KOPT-K1 (cell line): ENCODE measurements at regions not wholly inside any gene's neighbourhood (a gene's known extent, or its start where the extent isn't known, plus 50 kb on each side); places are given as distances from the start of the nearest gene placed in this dataset.

Source experiments
- H3K27ac ChIP-seq: fragments of 200-600 bp; sonication (generic); 2 replicates; pipeline ENCODE4 v1.5.1; 2016; ENCODE audit warnings: antibody characterized with exemption, mild to moderate bottlenecking, low read depth, low read length; ENCODE audit not compliant: poor library complexity, severe bottlenecking
- H3K36me3 ChIP-seq: fragments of 200-600 bp; sonication (generic); 2 replicates; pipeline ENCODE4 v1.5.1; 2017; ENCODE audit warnings: antibody characterized with exemption, mild to moderate bottlenecking, low read length, moderate library complexity; ENCODE audit not compliant: insufficient read depth
- H3K9me3 ChIP-seq: fragments of 200-600 bp; sonication (generic); 2 replicates; pipeline ENCODE4 v1.5.1; 2017; ENCODE audit warnings: antibody characterized with exemption, low read length, mild to moderate bottlenecking; ENCODE audit not compliant: insufficient read depth, poor library complexity, severe bottlenecking

DNA sequence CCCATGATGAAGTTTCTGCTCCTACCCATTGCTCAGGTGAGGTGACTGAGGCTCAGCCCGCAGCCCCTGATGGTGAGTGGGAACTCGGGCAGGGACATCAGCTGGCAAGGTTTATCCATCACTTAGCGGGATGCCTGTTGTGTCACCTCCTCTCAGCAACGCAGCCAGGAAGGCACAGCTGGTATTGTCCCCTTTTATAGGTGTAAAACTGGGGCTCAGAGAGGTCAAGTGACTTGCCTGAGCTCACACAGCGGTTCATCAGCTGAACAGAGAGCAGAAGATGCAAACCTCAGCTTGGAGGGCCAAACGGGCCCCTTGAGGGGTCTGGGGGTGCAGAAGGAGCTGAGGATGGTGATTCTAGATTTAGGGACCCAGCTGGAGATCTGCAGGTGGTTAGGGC is 143.6 kb downstream of the PHETA1 start:
- no peaks in the 10 kb centered on the region for H3K36me3 ChIP-seq
- H3K9me3 ChIP-seq = no peaks in the 10 kb centered on the region
- H3K27ac ChIP-seq = no peak overlapping the region

DNA sequence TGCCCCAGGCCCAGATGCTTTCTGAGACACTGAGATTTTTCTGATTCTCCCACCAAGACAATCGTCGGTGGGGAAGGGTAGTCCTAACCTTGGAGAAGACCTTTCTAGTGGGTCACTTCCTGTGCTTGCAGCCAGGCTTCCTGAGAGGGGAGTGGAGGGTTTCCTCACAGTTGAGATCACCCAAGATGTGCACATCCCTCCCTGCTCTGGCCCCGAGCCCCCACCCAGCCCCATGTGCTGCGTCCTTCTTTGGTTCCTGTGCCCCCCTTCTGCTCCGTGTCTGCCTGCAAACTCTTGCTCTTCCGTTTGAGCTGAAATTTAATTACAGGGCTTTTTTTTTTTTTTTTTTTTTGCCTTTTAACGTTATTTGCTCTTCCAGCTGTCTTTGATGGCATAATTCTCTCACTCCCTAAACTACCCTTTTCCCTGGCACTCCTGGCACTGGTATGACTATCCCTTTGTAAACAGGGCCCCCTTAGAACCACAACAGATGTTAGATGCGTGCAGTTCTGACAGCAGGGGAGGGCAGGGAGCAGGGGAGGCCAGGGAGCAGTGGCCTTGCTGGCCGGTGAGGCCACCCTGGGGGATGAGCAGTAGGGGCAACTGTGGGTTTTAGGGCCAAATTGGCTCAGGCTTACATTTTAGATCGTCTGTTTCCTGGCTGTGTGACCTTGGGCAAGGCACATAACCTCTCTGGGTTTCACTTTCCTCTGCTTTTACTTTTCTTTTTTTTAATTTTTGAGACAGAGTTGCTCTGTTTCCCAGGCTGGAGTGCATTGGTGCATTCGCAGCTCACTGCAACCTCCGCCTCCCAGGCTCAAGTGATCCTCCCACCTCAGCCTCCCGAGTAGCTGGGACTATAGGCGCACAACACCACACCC is 144.5 kb downstream of the PHETA1 start:
- Histone ChIP-seq H3K36me3 (no peaks in the 10 kb centered on the region), H3K9me3 (no peaks in the 10 kb centered on the region), H3K27ac (no peak overlapping the region)

DNA sequence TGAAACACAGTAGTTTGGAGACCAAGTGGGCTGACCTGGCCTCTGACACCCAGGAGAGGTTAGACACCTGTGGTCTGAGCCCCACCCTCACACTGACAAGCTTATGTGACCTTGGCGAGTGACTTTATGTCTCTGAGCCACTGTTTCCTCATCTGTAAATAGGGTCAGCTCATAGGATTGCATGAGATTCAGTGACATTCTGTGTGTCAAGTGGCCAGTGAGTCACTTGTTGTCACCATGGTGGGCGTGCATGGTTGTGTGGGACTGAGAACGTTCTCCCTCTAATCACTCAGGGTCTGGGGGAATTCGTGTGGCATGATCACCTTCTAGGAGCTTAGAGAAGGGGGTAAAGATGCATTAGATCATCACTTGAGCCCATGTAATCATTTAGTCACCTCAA is 146.4 kb downstream of the PHETA1 start:
- Histone ChIP-seq H3K9me3 (no peaks in the 10 kb centered on the region), H3K27ac (no peak overlapping the region)

DNA sequence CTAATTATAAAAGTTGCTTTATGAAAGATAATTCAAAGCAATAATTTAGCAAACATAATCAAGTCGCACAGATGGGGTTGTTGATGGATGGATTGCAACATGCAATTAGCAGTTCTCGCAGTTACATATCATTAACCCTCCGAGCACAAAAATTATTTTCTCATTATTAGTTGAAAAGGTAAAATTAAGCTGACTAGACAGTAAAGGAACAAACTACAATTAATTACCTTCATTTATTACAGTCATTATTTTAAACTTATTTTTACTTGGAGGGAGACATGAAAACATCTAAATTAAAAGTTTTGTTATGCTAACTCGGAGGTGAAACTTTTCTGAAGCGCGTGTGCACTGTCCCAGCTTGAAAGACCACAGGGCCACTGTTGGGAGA is 146.9 kb downstream of the PHETA1 start:
- no peak overlapping the region for H3K27ac ChIP-seq
- no peaks in the 10 kb centered on the region for H3K36me3 ChIP-seq
- no peaks in the 10 kb centered on the region for H3K9me3 ChIP-seq

More for the DNA sequence above, 146.4 kb downstream of the PHETA1 start:
- H3K36me3 ChIP-seq = no peaks in the 10 kb centered on the region

DNA sequence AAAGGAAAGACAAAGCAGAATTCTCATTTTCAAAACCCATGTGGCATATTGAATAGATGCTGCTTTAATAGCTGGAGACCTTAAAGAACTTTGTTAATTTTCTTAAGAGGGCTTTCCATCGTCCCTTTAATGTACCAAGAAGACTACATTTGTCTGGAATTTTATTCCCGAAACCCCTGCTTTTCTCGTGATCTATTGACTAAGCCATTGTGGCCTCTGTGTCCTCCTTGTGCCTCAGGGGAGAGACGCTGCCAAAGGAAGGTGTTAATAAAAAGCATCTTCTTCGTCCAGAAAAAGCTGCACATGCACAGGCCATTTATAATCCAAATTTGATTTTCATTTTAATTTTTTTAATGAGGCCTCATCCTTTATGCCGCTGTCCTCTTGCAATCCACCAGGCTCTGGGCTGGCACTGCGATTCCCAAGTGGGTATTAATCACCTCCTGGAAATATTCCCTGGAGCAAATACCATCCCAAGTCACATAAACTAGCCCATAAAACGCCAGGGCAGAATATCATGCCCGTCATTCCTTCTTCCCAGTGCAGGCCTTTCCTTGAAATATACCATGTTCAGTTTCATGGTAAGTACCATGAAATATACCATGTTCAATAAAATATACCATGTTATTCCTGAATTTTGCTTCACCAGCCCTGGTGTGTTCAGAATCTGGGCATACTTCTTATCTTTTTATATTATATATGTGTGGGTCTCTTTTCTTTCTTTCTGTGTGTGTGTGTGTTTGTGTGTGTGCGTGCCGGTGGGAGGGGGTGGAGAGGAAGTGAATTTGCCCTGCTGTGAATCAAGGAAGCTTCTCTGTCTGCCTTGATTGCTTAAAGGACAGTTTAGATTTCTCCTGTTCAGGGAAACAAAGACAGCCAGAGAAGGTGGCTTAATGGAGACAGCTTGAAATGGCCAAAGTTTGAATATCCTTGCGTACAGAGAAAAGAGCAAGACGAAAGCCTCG is 147.6 kb downstream of the PHETA1 start:
- H3K36me3 ChIP-seq = no peaks in the 10 kb centered on the region
- no peak overlapping the region for H3K27ac ChIP-seq
- no peaks in the 10 kb centered on the region for H3K9me3 ChIP-seq

DNA sequence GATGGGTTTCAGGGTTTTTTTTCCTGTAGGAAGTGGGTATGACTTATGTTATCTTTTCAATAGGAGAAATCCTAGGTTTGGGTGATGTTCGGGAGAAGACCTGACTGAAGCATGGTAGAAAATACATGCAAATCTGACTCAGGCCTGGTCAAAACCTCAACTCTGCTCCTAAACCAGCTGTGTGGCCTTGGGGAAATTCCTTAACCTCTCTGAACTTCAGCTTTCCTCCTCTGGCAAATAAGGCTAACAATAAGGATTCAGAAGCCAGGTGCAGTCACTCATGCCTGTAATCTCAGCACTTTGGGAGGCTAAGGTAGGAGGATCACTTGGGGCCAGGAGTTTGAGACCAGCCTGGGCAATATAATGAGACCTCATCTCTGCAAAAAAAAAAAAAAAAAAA is 148.5 kb downstream of the PHETA1 start:
- Histone ChIP-seq H3K9me3 (no peaks in the 10 kb centered on the region), H3K27ac (no peak overlapping the region), H3K36me3 (no peaks in the 10 kb centered on the region)

DNA sequence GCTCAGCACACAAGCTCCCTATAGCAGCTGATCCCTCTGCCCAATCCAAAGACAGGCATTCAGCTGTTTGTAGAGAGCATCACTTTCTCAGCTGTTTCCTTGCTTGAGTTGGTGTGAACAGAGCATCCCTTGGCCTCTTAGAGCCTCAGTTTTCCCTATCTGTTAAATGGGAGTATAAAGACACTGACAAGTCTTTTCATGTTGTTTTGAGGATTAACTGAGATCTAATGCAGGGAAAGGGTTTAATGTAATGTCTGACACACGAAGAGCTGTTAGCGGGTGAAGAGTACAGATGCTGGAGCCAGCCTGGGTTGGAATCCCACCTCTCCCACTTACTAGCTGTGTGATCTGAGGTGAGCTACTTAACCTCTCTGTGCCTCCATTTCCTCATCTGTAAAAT is 149.5 kb downstream of the PHETA1 start:
- no peak overlapping the region for H3K27ac ChIP-seq

DNA sequence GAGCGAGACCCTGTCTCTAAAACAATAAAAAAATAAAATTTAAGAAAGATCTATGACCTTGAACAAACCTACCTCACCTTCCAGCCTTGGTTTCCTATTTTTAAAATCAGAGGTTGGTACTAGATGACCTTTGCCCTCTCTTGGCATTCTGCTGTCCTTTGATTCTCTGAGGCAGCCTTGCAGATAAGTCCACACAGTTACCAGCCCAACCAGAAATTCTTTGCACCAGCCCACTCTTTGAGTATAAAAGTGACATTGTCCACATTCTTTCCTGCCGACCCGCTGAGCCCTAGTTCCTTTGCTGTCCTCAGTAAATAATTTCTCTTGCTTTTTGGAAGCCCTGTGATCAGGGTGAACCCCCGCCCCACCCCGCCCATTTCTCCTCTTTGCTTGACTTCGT is 150.4 kb downstream of the PHETA1 start:
- H3K9me3 ChIP-seq = no peaks in the 10 kb centered on the region
- no peak overlapping the region for H3K27ac ChIP-seq
- H3K36me3 ChIP-seq = no peaks in the 10 kb centered on the region

More for the DNA sequence above, 149.5 kb downstream of the PHETA1 start:
- H3K9me3 ChIP-seq = no peaks in the 10 kb centered on the region
- H3K36me3 ChIP-seq = no peaks in the 10 kb centered on the region

- H3K9me3 ChIP-seq = no peaks in the 10 kb centered on the region
- H3K36me3 ChIP-seq = no peaks in the 10 kb centered on the region
- H3K27ac ChIP-seq = no peak overlapping the region
These were observed 152.3 kb downstream of the PHETA1 start for GRCh38 chr12:111216387-111217159.

DNA sequence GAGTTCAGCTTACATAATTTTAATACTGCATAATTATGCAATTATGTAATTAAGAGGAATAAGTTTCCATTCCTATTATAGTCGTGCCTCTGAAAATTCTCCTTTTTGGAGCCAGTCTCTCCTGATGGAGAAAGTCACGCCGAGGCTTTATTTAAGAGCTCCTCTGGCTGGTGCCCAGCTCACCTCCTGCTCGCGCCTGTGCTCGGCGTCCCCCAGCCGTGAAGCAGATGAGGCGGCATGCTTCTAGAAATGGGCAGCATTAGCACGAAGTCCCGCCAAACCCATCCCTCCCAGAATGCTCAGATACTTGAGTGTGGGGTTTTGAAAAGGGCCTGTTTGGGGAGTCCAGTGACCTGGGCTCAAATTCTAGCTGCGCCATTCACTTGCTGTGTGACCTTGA is 153.0 kb downstream of the PHETA1 start:
- Histone ChIP-seq H3K9me3 (no peaks in the 10 kb centered on the region), H3K27ac (no peak overlapping the region), H3K36me3 (no peaks in the 10 kb centered on the region)

- Histone ChIP-seq H3K36me3 (no peaks in the 10 kb centered on the region), H3K27ac (no peak overlapping the region), H3K9me3 (no peaks in the 10 kb centered on the region)
These were observed 154.5 kb downstream of the PHETA1 start for GRCh38 chr12:111214401-111214800.

DNA sequence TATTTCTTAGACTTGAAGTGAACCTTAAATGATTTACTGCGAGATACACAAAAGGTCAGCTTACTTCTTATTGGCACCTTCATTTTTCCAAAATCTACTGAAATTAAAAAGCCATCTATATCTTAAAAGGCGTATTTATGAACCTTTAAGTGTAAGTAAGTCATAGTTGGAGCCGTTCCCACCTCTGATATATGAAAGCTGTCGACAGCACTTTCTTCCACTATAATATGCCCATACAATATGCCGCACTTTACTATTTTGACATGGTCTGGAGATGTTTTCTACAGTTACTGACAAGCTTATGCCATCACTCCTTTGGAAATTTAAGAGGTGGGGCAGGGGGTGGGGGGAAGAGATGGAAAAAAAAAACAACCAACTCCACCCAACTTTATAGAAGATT is 155.3 kb downstream of the PHETA1 start:
- no peak overlapping the region for H3K27ac ChIP-seq
- no peaks in the 10 kb centered on the region for H3K9me3 ChIP-seq
- no peaks in the 10 kb centered on the region for H3K36me3 ChIP-seq

DNA sequence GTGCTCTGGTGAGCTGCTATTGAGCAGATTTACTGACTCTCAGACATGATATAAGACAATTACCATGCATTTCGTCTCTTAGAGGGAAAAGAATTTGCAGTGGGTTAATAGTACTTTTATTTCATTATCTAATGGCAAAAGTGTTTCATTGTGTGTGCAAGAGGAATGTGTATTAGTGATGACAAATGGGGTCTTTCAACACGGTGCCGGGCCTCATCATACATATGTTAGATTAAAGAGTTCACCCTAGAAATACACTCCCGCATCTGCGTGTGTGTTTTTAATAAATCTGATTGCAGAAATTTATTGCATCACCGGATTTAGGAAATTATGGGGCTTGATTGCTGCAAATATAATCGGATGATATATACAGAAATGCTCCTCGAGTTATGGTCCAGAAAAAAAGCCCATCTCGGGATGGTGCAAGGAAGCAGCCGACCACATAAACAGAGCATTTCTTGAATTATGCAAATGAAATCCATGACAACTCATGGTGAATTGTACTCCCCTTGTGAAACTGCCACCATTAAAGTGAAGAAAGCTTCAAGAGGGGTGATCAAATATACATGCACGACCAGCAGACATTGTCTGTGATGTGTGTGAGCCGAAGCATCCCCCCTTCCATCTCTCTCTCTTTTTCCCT is 156.0 kb downstream of the PHETA1 start:
- Histone ChIP-seq H3K36me3 (no peaks in the 10 kb centered on the region), H3K9me3 (no peaks in the 10 kb centered on the region), H3K27ac (no peak overlapping the region)

DNA sequence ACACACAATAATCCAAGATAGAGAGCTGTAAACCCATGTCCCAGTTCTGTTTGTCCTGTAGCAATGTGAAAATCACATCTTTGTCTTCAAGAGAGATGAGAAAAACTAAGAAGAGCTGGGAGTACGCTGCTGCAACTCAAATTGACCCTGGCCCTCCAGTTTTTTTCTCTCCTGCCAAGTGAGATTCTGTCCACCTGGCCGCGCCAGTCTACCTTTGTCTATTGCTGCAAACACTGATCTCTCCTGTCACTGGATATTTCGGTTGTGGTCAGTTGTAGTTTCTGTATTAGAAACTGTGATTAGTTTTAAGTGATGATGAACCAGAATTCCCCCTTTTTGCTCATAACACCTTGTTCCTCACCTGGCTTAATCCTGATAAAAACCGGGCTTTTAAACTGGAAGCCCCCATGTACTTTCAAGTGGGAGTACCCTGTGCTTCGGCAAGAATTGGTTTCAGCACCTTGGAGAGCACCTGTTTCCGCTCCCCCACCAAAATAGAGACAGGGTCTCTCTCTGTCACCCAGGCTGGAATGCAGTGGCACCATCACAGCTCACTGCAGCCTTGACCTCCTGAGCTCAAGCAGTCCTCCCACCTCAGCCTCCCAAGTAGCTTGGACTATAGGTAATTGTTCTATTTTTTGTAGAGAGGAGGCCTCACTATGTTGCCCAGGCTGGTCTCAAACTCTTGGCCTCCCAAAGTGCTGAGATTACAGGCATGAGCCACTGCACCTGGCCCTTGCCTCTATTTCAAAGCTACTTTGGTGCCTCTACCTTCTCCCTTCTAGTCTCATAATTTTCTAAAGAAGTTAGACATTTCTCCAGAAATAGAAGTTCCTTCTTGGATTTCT is 156.8 kb downstream of the PHETA1 start:
- Histone ChIP-seq H3K36me3 (no peaks in the 10 kb centered on the region), H3K27ac (no peak overlapping the region), H3K9me3 (no peaks in the 10 kb centered on the region)
